ENCODE measurements at regions not wholly inside any gene's neighbourhood (a gene's known extent, or its start where the extent isn't known, plus 50 kb on each side); places are given as distances from the start of the nearest gene placed in this dataset.
A peak's percentile ranks its signal among the peaks of the same experiment; 100 is the strongest.
"Not testable (repeated sequence)": the region's sequence is repeated elsewhere in the genome, so short reads cannot be mapped to it uniquely, and the experiment has no call there.

DNA sequence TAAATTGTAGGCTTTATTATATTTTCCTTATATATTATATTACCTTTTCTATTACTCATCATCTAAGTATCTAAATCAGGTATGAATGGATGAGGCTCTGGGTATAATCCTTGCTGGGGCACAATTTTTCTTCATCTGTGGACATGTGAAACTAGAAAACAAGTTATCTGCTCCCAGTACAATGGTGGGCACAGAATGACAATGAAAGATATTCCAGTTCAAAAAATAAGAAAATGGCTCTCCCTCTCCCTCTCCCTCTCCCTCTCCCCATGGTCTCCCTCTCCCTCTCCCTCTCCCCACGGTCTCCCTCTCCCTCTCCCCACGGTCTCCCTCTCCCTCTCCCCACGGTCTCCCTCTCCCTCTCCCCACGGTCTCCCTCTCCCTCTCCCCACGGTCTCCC lies 76.2 kb upstream of the EHBP1 start:
- H3K27me3 ChIP-seq (ENCODE audit: insufficient read depth, low read length, poor library complexity); H2AK5ac ChIP-seq (ENCODE audit: low read length); H3K56ac ChIP-seq (ENCODE audit: low read length); DNase-seq; H3K4me3 ChIP-seq (ENCODE audit: low read length); H3K79me2 ChIP-seq (ENCODE audit: control insufficient read depth, insufficient read depth, low read length); H3K79me1 ChIP-seq (ENCODE audit: low read length); H3K18ac ChIP-seq (ENCODE audit: low read length); H3K36me3 ChIP-seq (ENCODE audit: control insufficient read depth, insufficient read depth, low read length); H2BK15ac ChIP-seq (replicated peaks; ENCODE audit: low read depth); H4K5ac ChIP-seq (ENCODE audit: low read length); H2BK5ac ChIP-seq (ENCODE audit: low read length); H3K27ac ChIP-seq (ENCODE audit: low read depth, low read length); H4K8ac ChIP-seq (ENCODE audit: low read depth, low read length); H3K4me1 ChIP-seq (ENCODE audit: control insufficient read depth, low read depth, low read length); H2BK120ac ChIP-seq (ENCODE audit: low read depth, low read length); H3K4ac ChIP-seq (ENCODE audit: low read depth, low read length); H3K4me2 ChIP-seq (ENCODE audit: low read length); H3K9ac ChIP-seq (ENCODE audit: low read length); H3K23ac ChIP-seq (ENCODE audit: low read length): not testable (repeated sequence)
- no CpG with 5 or more reads among the region's 5 CpGs for WGBS (ENCODE audit: extremely low coverage, insufficient coverage, low lambda C conversion rate)

DNA sequence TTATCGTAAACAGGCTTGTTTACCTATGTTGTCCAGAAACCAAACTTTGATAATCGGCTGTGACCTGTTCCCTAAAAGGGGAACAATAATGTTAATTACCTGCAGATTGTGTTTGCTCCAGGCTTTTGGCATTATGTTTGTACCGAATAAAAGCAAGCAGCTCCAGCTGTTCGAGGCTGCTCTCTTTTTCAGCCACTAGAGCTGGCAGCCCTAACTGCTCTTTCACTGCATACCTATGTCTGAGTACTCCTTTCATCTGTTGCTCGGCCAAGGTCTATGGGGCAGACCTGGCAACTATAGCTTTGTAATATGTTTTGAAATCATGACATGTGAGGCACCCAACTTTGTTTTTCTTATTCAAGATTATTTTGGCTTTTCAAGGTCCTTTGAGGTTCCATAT lies 77.8 kb upstream of the EHBP1 start:
- Histone ChIP-seq H3K56ac (ENCODE audit: low read length) (no peak overlapping the region), H3K23ac (ENCODE audit: low read length) (no peak overlapping the region), H2BK15ac (replicated peaks; ENCODE audit: low read depth) (no peak overlapping the region), H3K27me3 (ENCODE audit: insufficient read depth, low read length, poor library complexity) (no peaks in the 10 kb centered on the region), H3K79me2 (ENCODE audit: control insufficient read depth, insufficient read depth, low read length) (no peaks in the 10 kb centered on the region), H3K36me3 (ENCODE audit: control insufficient read depth, insufficient read depth, low read length) (no peaks in the 10 kb centered on the region), H3K79me1 (ENCODE audit: low read length) (no peaks in the 10 kb centered on the region), H3K18ac (ENCODE audit: low read length) (no peak overlapping the region), H2BK120ac (ENCODE audit: low read depth, low read length) (no peak overlapping the region), H3K4me3 (ENCODE audit: low read length) (no peak overlapping the region), H4K8ac (ENCODE audit: low read depth, low read length) (no peak overlapping the region), H2AK5ac (ENCODE audit: low read length) (no peak overlapping the region), H4K5ac (ENCODE audit: low read length) (no peak overlapping the region), H3K27ac (ENCODE audit: low read depth, low read length) (no peak overlapping the region), H3K4me2 (ENCODE audit: low read length) (no peak overlapping the region), H3K4ac (ENCODE audit: low read depth, low read length) (no peak overlapping the region), H3K9ac (ENCODE audit: low read length) (no peak overlapping the region), H2BK5ac (ENCODE audit: low read length) (no peak overlapping the region), H3K4me1 (ENCODE audit: control insufficient read depth, low read depth, low read length) (no peaks in the 10 kb centered on the region)
- DNase-seq = peak; percentile 22
- WGBS (ENCODE audit: extremely low coverage, insufficient coverage, low lambda C conversion rate) = no CpG with 5 or more reads among the region's 5 CpGs

DNA sequence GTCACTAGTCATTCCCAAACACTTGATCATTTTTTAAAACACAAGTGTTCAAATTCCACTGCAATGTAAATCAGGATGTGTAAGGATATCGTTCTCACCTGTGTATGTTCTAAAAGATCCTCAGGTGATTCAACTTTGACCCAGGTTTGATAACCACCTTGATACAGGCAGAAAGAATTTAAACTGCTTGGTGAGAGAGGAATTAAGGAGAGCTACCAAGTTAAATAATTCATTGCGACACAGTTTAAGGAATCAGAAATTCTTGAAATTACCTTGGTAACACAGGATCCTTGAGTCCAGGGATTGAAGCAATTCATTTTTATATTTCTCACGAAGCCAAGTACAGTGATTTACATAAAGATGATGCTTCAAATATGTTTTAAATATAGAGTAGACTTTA lies 80.7 kb upstream of the EHBP1 start:
- no peak overlapping the region for H3K4ac ChIP-seq (ENCODE audit: low read depth, low read length)
- WGBS (ENCODE audit: extremely low coverage, insufficient coverage, low lambda C conversion rate) = no CpG with 5 or more reads among the region's 3 CpGs
- no peak overlapping the region for H4K8ac ChIP-seq (ENCODE audit: low read depth, low read length)

DNA sequence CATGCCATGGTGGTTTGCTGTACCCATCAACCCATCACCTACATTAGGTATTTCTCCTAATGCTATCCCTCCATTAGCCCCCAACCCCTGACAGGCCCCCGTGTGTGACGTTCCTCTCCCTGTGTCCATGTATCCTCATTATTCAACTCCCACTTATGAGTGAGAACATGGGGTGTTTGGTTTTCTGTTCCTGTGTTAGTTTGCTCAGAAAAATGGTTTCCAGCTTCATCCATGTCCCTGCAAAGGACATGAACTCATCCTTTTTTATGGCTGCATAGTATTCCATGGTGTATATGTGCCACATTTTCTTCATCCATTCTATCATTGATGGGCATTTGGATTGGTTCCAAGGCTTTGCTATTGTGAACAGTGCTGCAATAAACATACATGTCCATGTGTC lies 89.0 kb upstream of the EHBP1 start:
- not testable (repeated sequence) for H3K4me1 ChIP-seq (ENCODE audit: control insufficient read depth, low read depth, low read length); H3K4me3 ChIP-seq (ENCODE audit: low read length); H2BK5ac ChIP-seq (ENCODE audit: low read length); H4K5ac ChIP-seq (ENCODE audit: low read length); H3K79me1 ChIP-seq (ENCODE audit: low read length); H4K8ac ChIP-seq (ENCODE audit: low read depth, low read length); H3K27ac ChIP-seq (ENCODE audit: low read depth, low read length); H2BK15ac ChIP-seq (replicated peaks; ENCODE audit: low read depth); H3K23ac ChIP-seq (ENCODE audit: low read length); H3K36me3 ChIP-seq (ENCODE audit: control insufficient read depth, insufficient read depth, low read length); H3K4me2 ChIP-seq (ENCODE audit: low read length); H3K79me2 ChIP-seq (ENCODE audit: control insufficient read depth, insufficient read depth, low read length); H3K27me3 ChIP-seq (ENCODE audit: insufficient read depth, low read length, poor library complexity); H3K9ac ChIP-seq (ENCODE audit: low read length); H3K18ac ChIP-seq (ENCODE audit: low read length); H2AK5ac ChIP-seq (ENCODE audit: low read length); H2BK120ac ChIP-seq (ENCODE audit: low read depth, low read length); DNase-seq; H3K56ac ChIP-seq (ENCODE audit: low read length); H3K4ac ChIP-seq (ENCODE audit: low read depth, low read length)
- no CpG with 5 or more reads among the region's 2 CpGs for WGBS (ENCODE audit: extremely low coverage, insufficient coverage, low lambda C conversion rate)

More for the DNA sequence above, 80.7 kb upstream of the EHBP1 start:
- H3K4me2 ChIP-seq (ENCODE audit: low read length) = no peak overlapping the region
- no peak for DNase-seq
- H3K36me3 ChIP-seq (ENCODE audit: control insufficient read depth, insufficient read depth, low read length) = no peaks in the 10 kb centered on the region
- no peaks in the 10 kb centered on the region for H3K27me3 ChIP-seq (ENCODE audit: insufficient read depth, low read length, poor library complexity)
- no peaks in the 10 kb centered on the region for H3K79me2 ChIP-seq (ENCODE audit: control insufficient read depth, insufficient read depth, low read length)
- H3K4me1 ChIP-seq (ENCODE audit: control insufficient read depth, low read depth, low read length) = no peaks in the 10 kb centered on the region
- H3K4me3 ChIP-seq (ENCODE audit: low read length) = no peak overlapping the region
- H2BK120ac ChIP-seq (ENCODE audit: low read depth, low read length) = no peak overlapping the region
- no peak overlapping the region for H3K27ac ChIP-seq (ENCODE audit: low read depth, low read length)
- H3K56ac ChIP-seq (ENCODE audit: low read length) = no peak overlapping the region
- H2BK5ac ChIP-seq (ENCODE audit: low read length) = no peak overlapping the region
- H3K79me1 ChIP-seq (ENCODE audit: low read length) = no peaks in the 10 kb centered on the region
- H3K9ac ChIP-seq (ENCODE audit: low read length) = no peak overlapping the region
- no peak overlapping the region for H4K5ac ChIP-seq (ENCODE audit: low read length)
- no peak overlapping the region for H3K23ac ChIP-seq (ENCODE audit: low read length)
- H3K18ac ChIP-seq (ENCODE audit: low read length) = no peak overlapping the region
- no peak overlapping the region for H2AK5ac ChIP-seq (ENCODE audit: low read length)
- H2BK15ac ChIP-seq (replicated peaks; ENCODE audit: low read depth) = no peak overlapping the region

DNA sequence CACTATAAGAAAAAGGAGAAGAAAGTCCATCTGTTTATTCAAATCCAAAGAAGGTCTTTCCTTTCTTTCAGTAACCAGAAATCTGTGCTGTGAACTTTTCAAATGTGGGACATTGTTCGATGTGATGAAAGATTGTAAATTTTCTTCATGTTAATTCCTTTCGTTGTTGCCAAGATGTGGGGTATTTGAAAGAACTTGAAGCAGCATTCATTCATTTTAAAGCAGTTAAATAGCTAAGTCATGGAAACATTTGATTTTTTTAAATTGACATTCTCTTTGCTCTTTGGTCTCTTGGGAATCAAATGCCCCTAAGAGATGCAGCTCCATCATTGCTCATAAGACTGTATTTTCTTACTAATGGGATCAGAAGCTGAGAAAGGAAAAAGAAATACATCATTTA lies 93.7 kb upstream of the EHBP1 start:
- H2BK120ac ChIP-seq (ENCODE audit: low read depth, low read length) = no peak overlapping the region
- no peak for DNase-seq
- H2BK5ac ChIP-seq (ENCODE audit: low read length) = no peak overlapping the region
- no peak overlapping the region for H3K9ac ChIP-seq (ENCODE audit: low read length)
- H3K23ac ChIP-seq (ENCODE audit: low read length) = no peak overlapping the region
- no peak overlapping the region for H4K8ac ChIP-seq (ENCODE audit: low read depth, low read length)
- H4K5ac ChIP-seq (ENCODE audit: low read length) = no peak overlapping the region
- no peak overlapping the region for H3K4me3 ChIP-seq (ENCODE audit: low read length)
- no peak overlapping the region for H2AK5ac ChIP-seq (ENCODE audit: low read length)
- H3K27me3 ChIP-seq (ENCODE audit: insufficient read depth, low read length, poor library complexity) = no peaks in the 10 kb centered on the region
- H2BK15ac ChIP-seq (replicated peaks; ENCODE audit: low read depth) = no peak overlapping the region
- no peaks in the 10 kb centered on the region for H3K79me2 ChIP-seq (ENCODE audit: control insufficient read depth, insufficient read depth, low read length)
- H3K4me1 ChIP-seq (ENCODE audit: control insufficient read depth, low read depth, low read length) = no peaks in the 10 kb centered on the region
- no peak overlapping the region for H3K18ac ChIP-seq (ENCODE audit: low read length)
- no peak overlapping the region for H3K27ac ChIP-seq (ENCODE audit: low read depth, low read length)
- H3K4ac ChIP-seq (ENCODE audit: low read depth, low read length) = no peak overlapping the region
- no peak overlapping the region for H3K4me2 ChIP-seq (ENCODE audit: low read length)
- WGBS (ENCODE audit: extremely low coverage, insufficient coverage, low lambda C conversion rate) = no CpG with 5 or more reads among the region's 2 CpGs
- no peak overlapping the region for H3K56ac ChIP-seq (ENCODE audit: low read length)
- no peaks in the 10 kb centered on the region for H3K79me1 ChIP-seq (ENCODE audit: low read length)
- no peaks in the 10 kb centered on the region for H3K36me3 ChIP-seq (ENCODE audit: control insufficient read depth, insufficient read depth, low read length)

DNA sequence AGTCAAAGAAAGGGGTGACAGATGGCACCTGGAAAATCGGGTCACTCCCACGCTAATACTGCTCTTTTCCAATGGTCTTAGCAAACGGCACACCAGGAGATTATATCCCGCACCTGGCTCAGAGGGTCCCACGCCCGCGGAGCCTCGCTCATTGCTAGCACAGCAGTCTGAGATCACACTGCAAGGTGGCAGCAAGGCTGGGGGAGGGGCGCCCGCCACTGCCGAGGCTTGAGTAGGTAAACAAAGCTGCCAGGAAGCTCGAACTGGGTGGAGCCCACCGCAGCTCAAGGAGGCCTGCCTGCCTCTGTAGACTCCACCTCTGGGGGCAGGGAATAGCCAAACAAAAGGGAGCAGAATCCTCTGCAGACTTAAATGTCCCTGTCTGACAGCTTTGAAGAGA lies 99.5 kb upstream of the TMEM17 start:
- H2BK15ac ChIP-seq (replicated peaks; ENCODE audit: low read depth); H3K36me3 ChIP-seq (ENCODE audit: control insufficient read depth, insufficient read depth, low read length); H2BK120ac ChIP-seq (ENCODE audit: low read depth, low read length); H3K4me2 ChIP-seq (ENCODE audit: low read length); H2AK5ac ChIP-seq (ENCODE audit: low read length); H3K27me3 ChIP-seq (ENCODE audit: insufficient read depth, low read length, poor library complexity); H4K8ac ChIP-seq (ENCODE audit: low read depth, low read length); H3K4me1 ChIP-seq (ENCODE audit: control insufficient read depth, low read depth, low read length); H2BK5ac ChIP-seq (ENCODE audit: low read length); H3K23ac ChIP-seq (ENCODE audit: low read length); H4K5ac ChIP-seq (ENCODE audit: low read length); H3K4me3 ChIP-seq (ENCODE audit: low read length); H3K4ac ChIP-seq (ENCODE audit: low read depth, low read length); H3K27ac ChIP-seq (ENCODE audit: low read depth, low read length); H3K56ac ChIP-seq (ENCODE audit: low read length); H3K18ac ChIP-seq (ENCODE audit: low read length); H3K9ac ChIP-seq (ENCODE audit: low read length); H3K79me1 ChIP-seq (ENCODE audit: low read length); DNase-seq; H3K79me2 ChIP-seq (ENCODE audit: control insufficient read depth, insufficient read depth, low read length): not testable (repeated sequence)
- no CpG with 5 or more reads among the region's 13 CpGs for WGBS (ENCODE audit: extremely low coverage, insufficient coverage, low lambda C conversion rate)

All from mesendoderm (in vitro differentiated cells).